ENCODE measurements at regions not wholly inside any gene's neighbourhood (a gene's known extent, or its start where the extent isn't known, plus 50 kb on each side); places are given as distances from the start of the nearest gene placed in this dataset.

DNA sequence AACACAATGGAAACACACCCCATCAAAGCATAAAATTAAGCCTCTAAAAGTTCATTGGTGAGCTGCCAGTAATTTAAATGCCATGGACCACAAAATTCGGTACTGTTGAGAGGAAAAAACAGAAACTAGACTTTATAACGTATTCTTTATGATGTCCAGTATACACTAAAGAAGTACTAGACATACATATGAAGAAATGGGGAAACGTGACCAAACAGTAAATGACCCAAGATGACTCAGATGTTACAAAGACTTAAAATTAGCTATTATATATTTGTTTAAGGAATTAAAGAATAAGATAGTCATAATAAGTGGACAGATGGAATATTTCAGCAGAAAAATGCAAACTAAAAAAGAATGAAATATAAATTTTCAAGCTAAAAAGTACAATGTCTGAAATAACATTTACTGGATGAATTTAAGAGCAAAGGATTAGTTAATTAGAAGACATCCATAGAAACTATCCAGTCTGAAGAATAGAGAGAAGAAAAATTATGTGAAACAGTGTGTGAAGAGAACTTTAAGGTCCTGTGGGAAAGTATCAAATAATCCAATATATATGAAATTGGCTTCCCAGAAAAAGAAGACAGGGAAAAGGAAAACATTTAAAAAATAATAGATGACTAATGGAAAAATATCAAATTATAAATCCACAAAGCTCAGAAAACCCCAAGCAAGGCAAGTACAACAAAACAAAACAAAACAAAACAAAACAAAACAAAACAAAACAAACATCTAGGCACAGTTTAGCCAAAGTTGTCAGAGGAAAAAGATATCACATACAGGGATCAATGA is 69.4 kb downstream of the SAMD9 start:
- no peaks in the 10 kb centered on the region for H3K9me3 Mint-ChIP-seq
- H3K4me3 Mint-ChIP-seq: no peak overlapping the region
- DNase-seq: no peak
- no peaks in the 10 kb centered on the region for H3K4me1 Mint-ChIP-seq
- no peaks in the 10 kb centered on the region for H3K36me3 Mint-ChIP-seq
- H3K27ac Mint-ChIP-seq: no peak overlapping the region
- peaks cover 0 to 4% (median 2%) of the 10 kb centered on the region in 3 donors for H3K27me3 Mint-ChIP-seq (ENCODE audit: low read depth in 3 of 3)

DNA sequence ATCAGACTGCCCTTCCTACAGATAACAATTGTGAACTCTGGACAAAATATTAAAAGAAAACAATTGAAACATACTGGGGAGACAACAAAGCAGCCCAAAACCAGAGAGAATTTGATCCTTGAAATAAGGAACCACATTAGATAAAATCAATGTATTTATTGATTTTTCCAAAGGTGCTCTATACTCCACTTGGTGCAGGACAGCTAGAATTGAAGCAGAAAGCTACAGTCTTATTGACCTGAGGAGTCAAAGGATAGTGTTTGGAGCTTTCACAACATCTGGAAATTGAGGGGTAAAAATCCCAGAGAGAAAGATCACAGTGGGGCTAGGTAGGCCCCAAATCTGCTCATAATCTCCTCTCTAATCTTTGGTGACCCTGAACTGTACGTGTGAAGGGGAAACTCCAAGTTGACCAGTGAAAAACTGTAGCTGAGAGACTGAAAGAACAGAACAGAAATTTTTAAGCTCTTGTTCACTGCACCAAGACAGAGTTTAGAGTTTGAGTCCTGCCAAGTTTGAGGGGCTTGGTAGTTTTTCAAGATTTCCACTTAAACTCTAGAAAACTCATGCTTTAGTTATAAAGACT is 70.2 kb downstream of the SAMD9 start:
- no peaks in the 10 kb centered on the region for H3K4me1 Mint-ChIP-seq
- peaks cover 0 to 3% (median 2%) of the 10 kb centered on the region in 3 donors for H3K27me3 Mint-ChIP-seq (ENCODE audit: low read depth in 3 of 3)
- DNase-seq: no peak
- no peaks in the 10 kb centered on the region for H3K9me3 Mint-ChIP-seq
- H3K27ac Mint-ChIP-seq: no peak overlapping the region
- no peak overlapping the region for H3K4me3 Mint-ChIP-seq
- H3K36me3 Mint-ChIP-seq: no peaks in the 10 kb centered on the region

DNA sequence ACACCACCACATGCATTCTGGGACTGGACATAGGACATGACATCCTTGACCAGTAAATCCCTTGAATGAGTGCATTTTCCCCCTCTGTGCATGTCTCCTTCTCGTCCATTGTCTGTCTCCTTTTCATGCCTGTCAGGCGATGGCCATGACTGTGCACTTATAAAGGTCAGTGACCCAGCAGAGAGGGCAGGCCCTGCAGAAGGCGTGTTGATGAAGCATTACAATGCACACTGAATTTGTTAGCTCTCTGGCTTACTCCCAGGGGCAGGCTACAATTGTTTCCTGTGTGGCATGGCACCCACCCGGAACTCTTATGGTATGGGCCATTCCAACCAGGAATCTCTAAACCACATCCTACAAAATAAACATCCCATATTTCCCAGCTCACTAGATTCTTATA is 71.1 kb downstream of the SAMD9 start:
- Mint-ChIP-seq H3K36me3 (no peaks in the 10 kb centered on the region), H3K27ac (no peak overlapping the region), H3K4me1 (no peaks in the 10 kb centered on the region), H3K27me3 (ENCODE audit: low read depth in 3 of 3) (peaks cover 0 to 2% (median 2%) of the 10 kb centered on the region in 3 donors), H3K9me3 (no peaks in the 10 kb centered on the region), H3K4me3 (no peak overlapping the region)
- no peak for DNase-seq

DNA sequence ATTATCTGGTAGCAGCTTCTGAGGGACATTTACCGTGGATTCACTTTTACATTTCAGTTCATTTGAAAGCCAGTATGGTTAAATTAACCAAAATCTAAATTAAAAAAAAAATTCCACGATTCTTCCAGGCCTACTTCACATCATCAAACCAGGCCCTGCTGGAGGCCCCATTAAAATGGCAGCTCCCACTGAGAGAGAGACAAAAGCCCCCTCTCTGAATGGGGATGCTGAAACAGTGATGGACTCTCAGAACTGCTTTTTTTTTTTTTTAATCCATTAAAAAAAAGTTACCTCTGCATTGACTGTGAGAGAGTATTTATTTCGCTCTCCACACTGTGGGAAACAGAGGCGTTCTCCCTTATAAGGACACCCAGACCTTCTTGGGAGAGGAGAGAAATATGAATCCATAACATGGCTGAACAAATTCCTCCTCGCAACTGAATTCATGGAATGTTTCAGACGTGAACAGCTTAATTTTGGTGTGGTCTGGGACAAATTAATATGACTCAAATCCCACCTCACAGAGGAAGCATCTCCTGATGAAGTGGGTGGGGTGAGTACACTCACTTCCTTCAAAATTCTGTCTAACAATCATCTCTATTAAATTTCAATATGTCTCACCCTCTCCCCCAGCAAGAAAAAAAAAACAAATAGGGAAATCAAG is 73.5 kb downstream of the SAMD9 start:
- Mint-ChIP-seq H3K9me3 (no peaks in the 10 kb centered on the region), H3K27me3 (ENCODE audit: low read depth in 3 of 3) (peaks cover 0 to 4% (median 2%) of the 10 kb centered on the region in 3 donors), H3K4me3 (no peak overlapping the region), H3K36me3 (no peaks in the 10 kb centered on the region), H3K4me1 (no peaks in the 10 kb centered on the region), H3K27ac (no peak overlapping the region)
- DNase-seq: no peak

GRCh38 chr7:93043385-93043985 is 74.3 kb downstream of the SAMD9 start:
- H3K4me3 Mint-ChIP-seq: no peak overlapping the region
- no peak overlapping the region for H3K27ac Mint-ChIP-seq
- H3K4me1 Mint-ChIP-seq: no peaks in the 10 kb centered on the region
- no peak for DNase-seq
- H3K36me3 Mint-ChIP-seq: no peaks in the 10 kb centered on the region
- H3K27me3 Mint-ChIP-seq (ENCODE audit: low read depth in 3 of 3): peaks cover 2 to 4% (median 2%) of the 10 kb centered on the region in 3 donors
- no peaks in the 10 kb centered on the region for H3K9me3 Mint-ChIP-seq

GRCh38 chr7:93040355-93040754 is 77.4 kb downstream of the SAMD9 start:
- Mint-ChIP-seq H3K27me3 (ENCODE audit: low read depth in 3 of 3) (peaks cover 2% of the 10 kb centered on the region in 3 donors), H3K36me3 (no peaks in the 10 kb centered on the region), H3K4me3 (no peak overlapping the region), H3K4me1 (no peaks in the 10 kb centered on the region), H3K9me3 (no peaks in the 10 kb centered on the region), H3K27ac (no peak overlapping the region)
- DNase-seq: no peak

- Mint-ChIP-seq H3K36me3 (no peaks in the 10 kb centered on the region), H3K27ac (no peak overlapping the region), H3K27me3 (ENCODE audit: low read depth in 3 of 3) (peaks cover 2% of the 10 kb centered on the region in 3 donors), H3K9me3 (no peaks in the 10 kb centered on the region), H3K4me1 (no peaks in the 10 kb centered on the region), H3K4me3 (no peak overlapping the region)
- DNase-seq: no peak
Measured at GRCh38 chr7:93039786-93040185, 78.0 kb downstream of the SAMD9 start.

- no peak for DNase-seq
- Mint-ChIP-seq H3K4me1 (no peaks in the 10 kb centered on the region), H3K4me3 (no peak overlapping the region), H3K27me3 (ENCODE audit: low read depth in 3 of 3) (peaks cover 2% of the 10 kb centered on the region in 3 donors), H3K36me3 (no peaks in the 10 kb centered on the region), H3K27ac (no peak overlapping the region), H3K9me3 (no peaks in the 10 kb centered on the region)
Measured at GRCh38 chr7:93039282-93039681, 78.5 kb downstream of the SAMD9 start.

DNA sequence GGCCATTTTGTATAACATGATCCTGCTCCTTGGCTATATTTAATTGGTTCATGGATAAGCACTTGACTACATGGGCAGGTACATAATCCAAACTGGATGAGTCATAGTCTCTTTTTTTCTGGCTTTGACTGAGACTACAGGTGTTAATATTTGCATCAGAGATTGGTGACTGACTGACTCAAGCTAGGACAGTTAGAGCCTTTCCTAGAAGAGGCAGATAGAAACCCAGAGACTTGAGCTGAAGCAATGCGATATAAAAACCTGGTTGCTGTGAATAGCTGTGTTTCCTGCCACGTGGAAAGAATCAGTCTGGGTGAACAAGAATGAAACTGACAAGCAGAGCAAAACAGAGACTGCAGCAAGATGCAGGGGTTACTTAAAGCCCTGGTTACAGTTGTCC is 81.0 kb downstream of the SAMD9 start:
- H3K4me3 Mint-ChIP-seq: no peak overlapping the region

DNA sequence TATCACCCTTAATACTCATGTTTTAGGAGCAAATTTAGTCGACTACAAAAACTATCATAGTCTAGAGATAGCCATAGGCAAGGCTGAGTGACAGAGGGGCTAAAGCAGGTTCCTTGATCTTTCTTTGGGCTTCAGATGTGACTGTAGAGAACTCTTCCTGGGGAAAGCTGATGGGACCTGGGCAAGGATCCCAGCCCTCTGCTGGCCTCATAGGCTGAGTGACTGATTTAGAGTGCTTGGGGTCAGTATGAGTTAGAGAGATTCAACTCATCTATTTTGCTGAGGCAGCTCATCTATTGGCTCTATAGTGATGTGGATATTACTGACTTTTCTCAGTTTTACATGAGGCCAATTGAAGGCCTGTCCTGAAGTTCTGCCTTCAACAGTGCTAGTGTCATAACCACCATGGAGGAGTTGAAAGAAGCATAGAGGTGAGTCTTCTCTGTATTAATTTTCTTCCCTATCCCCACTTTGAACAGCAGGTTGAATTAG is 81.6 kb downstream of the SAMD9 start:
- Mint-ChIP-seq H3K27ac (no peak overlapping the region), H3K4me3 (no peak overlapping the region), H3K27me3 (ENCODE audit: low read depth in 3 of 3) (peaks cover 0 to 3% (median 2%) of the 10 kb centered on the region in 3 donors), H3K36me3 (peaks cover 0 to 9% (median 0%) of the 10 kb centered on the region in 3 donors), H3K4me1 (no peaks in the 10 kb centered on the region), H3K9me3 (peaks cover 0 to 13% (median 7%) of the 10 kb centered on the region in 6 donors)
- no peak for DNase-seq

More for the DNA sequence above, 81.0 kb downstream of the SAMD9 start:
- H3K9me3 Mint-ChIP-seq: peaks cover 0 to 9% (median 3%) of the 10 kb centered on the region in 6 donors
- no peak for DNase-seq
- H3K27me3 Mint-ChIP-seq (ENCODE audit: low read depth in 3 of 3): peaks cover 0 to 3% (median 2%) of the 10 kb centered on the region in 3 donors
- H3K27ac Mint-ChIP-seq: no peak overlapping the region
- peaks cover 0 to 5% (median 0%) of the 10 kb centered on the region in 3 donors for H3K36me3 Mint-ChIP-seq
- H3K4me1 Mint-ChIP-seq: no peaks in the 10 kb centered on the region

- DNase-seq: no peak
- Mint-ChIP-seq H3K9me3 (peaks cover 0 to 23% (median 16%) of the 10 kb centered on the region in 6 donors), H3K36me3 (peaks cover 0 to 14% (median 6%) of the 10 kb centered on the region in 3 donors), H3K4me3 (no peak overlapping the region), H3K27me3 (ENCODE audit: low read depth in 3 of 3) (peaks cover 0 to 6% (median 4%) of the 10 kb centered on the region in 3 donors), H3K27ac (no peak overlapping the region), H3K4me1 (no peaks in the 10 kb centered on the region)
Measured at GRCh38 chr7:93031795-93032194, 86.0 kb downstream of the SAMD9 start.

DNA sequence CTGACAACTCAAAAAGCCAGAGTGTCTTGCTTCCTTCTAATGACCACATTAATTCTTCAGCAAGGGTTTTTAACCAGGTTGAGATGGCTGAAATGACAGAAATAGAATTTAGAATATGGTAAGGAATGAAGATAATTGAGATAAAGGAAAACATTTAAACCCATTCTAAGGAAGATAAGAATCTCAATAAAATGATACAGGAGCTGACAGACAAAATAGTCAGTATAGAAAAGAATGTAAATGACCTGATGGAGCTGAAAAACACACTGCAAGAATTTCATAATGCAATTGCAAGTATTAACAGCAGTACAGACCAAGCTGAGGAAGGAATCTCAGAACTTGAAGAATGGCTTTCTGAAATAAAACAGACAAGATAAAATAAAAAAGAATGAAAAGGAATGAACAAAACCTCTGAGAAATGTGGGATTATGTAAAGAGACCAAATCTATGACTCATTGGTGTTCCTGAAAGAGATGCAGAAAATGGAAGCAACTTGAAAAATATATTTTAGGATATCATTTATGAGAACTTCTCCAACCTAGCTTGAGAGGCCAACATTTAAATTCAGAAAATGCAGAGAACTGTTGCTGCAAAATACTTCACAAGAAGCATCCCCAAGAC is 87.1 kb downstream of the SAMD9 start:
- Mint-ChIP-seq H3K4me3 (no peak overlapping the region), H3K9me3 (peaks cover 0 to 23% (median 16%) of the 10 kb centered on the region in 6 donors), H3K36me3 (peaks cover 0 to 14% (median 6%) of the 10 kb centered on the region in 3 donors), H3K4me1 (no peaks in the 10 kb centered on the region), H3K27me3 (ENCODE audit: low read depth in 3 of 3) (peaks cover 0 to 6% (median 4%) of the 10 kb centered on the region in 3 donors), H3K27ac (no peak overlapping the region)
- no peak for DNase-seq

DNA sequence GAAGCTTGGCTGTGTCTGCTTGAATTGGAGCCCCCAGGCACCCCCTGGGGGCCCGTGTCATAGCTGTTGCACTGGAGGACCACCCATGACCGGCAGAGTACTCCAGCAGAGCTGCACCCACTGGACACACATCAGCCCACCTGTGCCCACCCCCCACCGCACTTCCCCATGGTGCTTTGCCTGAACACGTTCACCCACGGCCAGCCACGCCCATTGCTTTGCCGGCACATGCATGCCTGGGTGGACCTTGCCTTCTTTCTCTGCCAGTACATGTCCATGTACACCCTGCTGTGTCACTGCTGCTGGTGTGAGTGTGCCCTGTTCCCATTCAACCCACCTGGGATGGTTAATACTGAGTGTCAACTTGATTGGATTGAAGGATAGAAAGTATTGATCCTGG is 88.7 kb downstream of the SAMD9 start:
- H3K27ac Mint-ChIP-seq: no peak overlapping the region
- H3K4me1 Mint-ChIP-seq: no peaks in the 10 kb centered on the region
- H3K4me3 Mint-ChIP-seq: no peak overlapping the region
- no peak for DNase-seq
- peaks cover 0 to 14% (median 6%) of the 10 kb centered on the region in 3 donors for H3K36me3 Mint-ChIP-seq
- H3K27me3 Mint-ChIP-seq (ENCODE audit: low read depth in 3 of 3): peaks cover 0 to 9% (median 4%) of the 10 kb centered on the region in 3 donors
- H3K9me3 Mint-ChIP-seq: peaks cover 0 to 23% (median 16%) of the 10 kb centered on the region in 6 donors
